HepG2 (cell line): ENCODE measurements at regions not wholly inside any gene's neighbourhood (a gene's known extent, or its start where the extent isn't known, plus 50 kb on each side); places are given as distances from the start of the nearest gene placed in this dataset.

Experiments used
- ATAC-seq: fragments of 200-7000 bp; cut with Tn5 transposase; 3 replicates; pipeline ENCODE4 v1.9.1; 2020; ENCODE audit warnings: mild to moderate bottlenecking, moderate library complexity
- BruUV-seq: library from RNA; stranded (reverse); fragments of 400-500 nt; replicated peaks from 2 replicates; lab custom pipeline; 2021; lab: Mats Ljungman, UMichigan
- CTCF ChIA-PET: fragments of 300-600 bp; formaldehyde crosslinking; extraction: SDS; loops from one replicate; lab custom pipeline; 2021; ENCODE audit warnings: low total read pairs, inconsistent platforms, low intra/inter-chr PET ratio; lab: Yijun Ruan, JAX
- POLR2A ChIA-PET: fragments of 350-600 bp; sonication (Branson Sonifier 250); formaldehyde crosslinking; loops from one replicate; lab custom pipeline; 2020; ENCODE audit warnings: antibody characterized with exemption, inconsistent platforms; lab: Yijun Ruan, JAX
- DNase-seq: peaks from one replicate; pipeline ENCODE4 v3.0.0-alpha.2; 2015; ENCODE audit warnings: low spot score
- FAIRE-seq: peaks from 3 replicates; lab custom pipeline; 2011; peaks lifted over from hg19 to GRCh38; lab: Jason Lieb, UNC
- H2AFZ ChIP-seq: one replicate; pipeline ENCODE4 v1.6.1; 2011; ENCODE audit warnings: low read length, inconsistent platforms
- H3K27ac ChIP-seq: fragments of 300-600 bp; 3 replicates; pipeline ENCODE4 v1.8.0; 2011; ENCODE audit warnings: mixed run types, mild to moderate bottlenecking, mixed read lengths, low read length, inconsistent platforms; ENCODE audit not compliant: insufficient read depth; ENCODE audit errors: extremely low read length
- H3K27me3 ChIP-seq, 2 experiments: fragments of 200-600 bp in 1 of 2; 2 replicates in 1 of 2; 3 replicates in 1 of 2; pipeline versions ENCODE4 v1.6.0 to v1.8.0; 2011; ENCODE audit warnings: low read length in 2 of 2, mild to moderate bottlenecking in 2 of 2, moderate library complexity in 2 of 2, inconsistent platforms in 1 of 2; ENCODE audit not compliant: insufficient read depth in 2 of 2, control insufficient read depth in 1 of 2
- H3K36me3 ChIP-seq, 2 experiments: fragments of 200-600 bp in 1 of 2; replicated peaks in 1 of 2; 2 replicates in 1 of 2; 3 replicates in 1 of 2; pipeline versions ENCODE4 v1.5.1 to v1.8.0; 2011; ENCODE audit warnings: low read length in 2 of 2, inconsistent platforms in 1 of 2; ENCODE audit not compliant: insufficient read depth in 2 of 2, control insufficient read depth in 1 of 2
- H3K4me1 ChIP-seq: 2 replicates; pipeline ENCODE4 v1.5.1; 2012; ENCODE audit warnings: low read length, inconsistent platforms; ENCODE audit not compliant: insufficient read depth
- H3K4me2 ChIP-seq: 2 replicates; pipeline ENCODE4 v1.6.0; 2011; ENCODE audit warnings: low read depth, low read length, inconsistent platforms
- H3K4me3 ChIP-seq, 3 experiments: fragments of 200-600 bp in 1 of 3; sonication (generic), shearing (Covaris generic) in 1 of 3; replicated peaks in 1 of 3; 2 replicates each; pipeline ENCODE4 v1.5.1; 2011 to 2016; ENCODE audit warnings: low read length in 3 of 3, inconsistent platforms in 2 of 3, low read depth in 2 of 3, mild to moderate bottlenecking in 2 of 3, control low read depth in 1 of 3, mixed read lengths in 1 of 3; ENCODE audit not compliant: insufficient read depth in 1 of 3
- H3K79me2 ChIP-seq: one replicate; pipeline ENCODE4 v1.6.1; 2011; ENCODE audit warnings: low read length, inconsistent platforms; ENCODE audit not compliant: insufficient read depth
- H3K9ac ChIP-seq: 2 replicates; pipeline ENCODE4 v1.6.0; 2011; ENCODE audit warnings: mild to moderate bottlenecking, low read depth, low read length, inconsistent platforms; ENCODE audit not compliant: insufficient read depth
- H3K9me3 ChIP-seq: 2 replicates; pipeline ENCODE4 v1.5.1; 2012; ENCODE audit warnings: mild to moderate bottlenecking, low read length
- H4K20me1 ChIP-seq: 2 replicates; pipeline ENCODE4 v1.6.0; 2011; ENCODE audit warnings: inconsistent platforms, mild to moderate bottlenecking, low read length, moderate library complexity; ENCODE audit not compliant: insufficient read depth
- CBX2 ChIP-seq, 2 experiments: fragments of 200-600 bp in 1 of 2; sonication (generic); formaldehyde crosslinking in 1 of 2; IDR thresholded peaks; 2 replicates each; pipeline versions ENCODE4 v1.7.0 to v1.8.1; 2018 to 2022; ENCODE audit warnings: low read depth in 2 of 2, low read length in 1 of 2, mild to moderate bottlenecking in 1 of 2, missing genetic modification reagents in 1 of 2
- ELF3 ChIP-seq: IDR thresholded peaks from 2 replicates; pipeline ENCODE4 v1.6.1; 2016; ENCODE audit warnings: missing genetic modification reagents, missing compliant biosample characterization
- HDAC6 ChIP-seq: fragments of 200-600 bp; sonication (generic); IDR thresholded peaks from 2 replicates; pipeline ENCODE4 v1.7.0; 2017; ENCODE audit warnings: mild to moderate bottlenecking, antibody characterized with exemption, low read length, low read depth
- HIVEP1 ChIP-seq: sonication (generic); formaldehyde crosslinking; IDR thresholded peaks from 2 replicates; pipeline ENCODE4 v1.4.0; 2020; ENCODE audit warnings: mild to moderate bottlenecking, missing genetic modification reagents
- PAX8 ChIP-seq: sonication (generic); formaldehyde crosslinking; IDR thresholded peaks from 2 replicates; pipeline ENCODE4 v1.8.0; 2022; ENCODE audit warnings: mild to moderate bottlenecking, missing genetic modification reagents, borderline replicate concordance
- PHF20 ChIP-seq: sonication (generic); formaldehyde crosslinking; IDR thresholded peaks from 2 replicates; pipeline ENCODE4 v1.5.0; 2020; ENCODE audit warnings: mild to moderate bottlenecking, missing genetic modification reagents
- PHF5A ChIP-seq: IDR thresholded peaks from one replicate; pipeline ENCODE4 v1.6.1; 2018; ENCODE audit warnings: low read depth, missing genetic modification reagents; ENCODE audit not compliant: unreplicated experiment
- SMAD9 ChIP-seq: sonication (generic); formaldehyde crosslinking; IDR thresholded peaks from 2 replicates; pipeline ENCODE4 v1.5.1; 2020; ENCODE audit warnings: mild to moderate bottlenecking, missing genetic modification reagents
- SP5 ChIP-seq: IDR thresholded peaks from 2 replicates; pipeline ENCODE4 v1.6.1; 2016; ENCODE audit warnings: low read depth, borderline replicate concordance
- ZFP90 ChIP-seq: sonication (generic); formaldehyde crosslinking; IDR thresholded peaks from 2 replicates; pipeline ENCODE4 v1.8.0; 2022; ENCODE audit warnings: missing genetic modification reagents, mild to moderate bottlenecking, inconsistent platforms, borderline replicate concordance
- ZMAT5 ChIP-seq: sonication (generic); formaldehyde crosslinking; IDR thresholded peaks from 2 replicates; pipeline ENCODE4 v1.5.0; 2020; ENCODE audit warnings: mild to moderate bottlenecking, low read depth, missing genetic modification reagents, borderline replicate concordance
- ZSCAN22 ChIP-seq: sonication (generic); formaldehyde crosslinking; IDR thresholded peaks from 2 replicates; pipeline ENCODE4 v1.4.0; 2020; ENCODE audit warnings: mild to moderate bottlenecking, missing genetic modification reagents
- WGBS: methylation state at CpG from one replicate; pipeline ENCODE4 v1.1.6; 2017; ENCODE audit warnings: low lambda C conversion rate; 5-methylcytosine and 5-hydroxymethylcytosine counted together
- in situ Hi-C: cut with HindIII; loops from 2 replicates; pipeline ENCODE4 v1.10.0; 2017; ENCODE audit warnings: low pct_unique_long_range_greater_than_20kb; ENCODE audit not compliant: extremely low pct_ligation_motif_present
- intact Hi-C: fragments of 100-400 bp; cut with micrococcal nuclease; formaldehyde crosslinking; loops from one replicate; pipeline ENCODE4 v1.10.0; 2022; ENCODE audit not compliant: unreplicated experiment

DNA sequence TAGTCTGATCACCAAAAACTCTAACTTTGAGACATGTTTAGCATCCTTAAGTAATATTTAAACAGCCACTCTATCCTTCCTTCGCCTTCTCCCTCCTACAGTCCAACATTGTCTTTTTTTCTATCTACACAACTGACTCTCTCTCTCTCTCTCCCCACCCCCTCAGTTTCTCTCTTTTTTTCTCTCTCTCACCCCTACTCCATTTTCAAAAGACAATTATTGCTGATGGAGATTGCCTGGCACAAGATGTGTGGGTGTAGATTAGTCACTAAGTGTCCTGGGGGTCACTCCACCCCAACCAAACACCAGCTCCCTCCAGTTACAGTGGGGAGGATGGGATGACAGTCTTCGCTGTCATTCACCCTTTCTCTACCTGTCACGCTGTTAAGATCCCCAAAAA, 94.5 kb upstream of the NFIA start:
- Histone ChIP-seq H3K36me3 (no peaks in the 10 kb centered on the region), H3K9me3 (no peaks in the 10 kb centered on the region), H4K20me1 (no peaks in the 10 kb centered on the region), H3K9ac (no peak overlapping the region), H2AFZ (no peak overlapping the region), H3K4me2 (no peak overlapping the region), H3K79me2 (no peaks in the 10 kb centered on the region), H3K27ac (no peak overlapping the region), H3K4me3 (no peak overlapping the region), H3K27me3 (peaks cover 0 to 11% of the 10 kb centered on the region in 2 experiments; a peak in 3 of 5 replicates), H3K4me1 (no peaks in the 10 kb centered on the region)
- no peak for TF ChIP-seq ELF3 (CRISPR knock-in tag)
- no peak for TF ChIP-seq SMAD9 (CRISPR knock-in tag)
- TF ChIP-seq HIVEP1 (CRISPR knock-in tag): no peak
- TF ChIP-seq ZSCAN22 (CRISPR knock-in tag): no peak
- no peak for TF ChIP-seq HDAC6
- no peak for TF ChIP-seq SP5 (CRISPR knock-in tag)
- no peak for TF ChIP-seq PHF5A (CRISPR knock-in tag)
- no peak for TF ChIP-seq CBX2 (IDR thresholded peaks at IDR 0.05; ENCODE audit: low read depth, low read length)
- no peak for TF ChIP-seq CBX2 (CRISPR knock-in tag; IDR thresholded peaks at IDR 0.05; ENCODE audit: low read depth)
- TF ChIP-seq ZMAT5 (CRISPR knock-in tag): no peak
- no peak for TF ChIP-seq ZFP90 (CRISPR knock-in tag)
- TF ChIP-seq PHF20 (CRISPR knock-in tag): no peak
- no peak for TF ChIP-seq PAX8
- FAIRE-seq: no peak
- in situ Hi-C loops (no loop called here), intact Hi-C loops (no loop called here)
- no TSS peak for BruUV-seq
- no peak for DNase-seq
- WGBS: 24% methylated on average over 3 of the region's 3 CpGs
- ChIA-PET CTCF (no interaction called here), POLR2A (no interaction called here)
- ATAC-seq: no peak
